GM21786 (cell line): ENCODE measurements at regions not wholly inside any gene's neighbourhood (a gene's known extent, or its start where the extent isn't known, plus 50 kb on each side); places are given as distances from the start of the nearest gene placed in this dataset.
"Not testable (repeated sequence)": the region's sequence is repeated elsewhere in the genome, so short reads cannot be mapped to it uniquely, and the experiment has no call there.

Experiments
- ATAC-seq: cut with Tn5 transposase; IDR thresholded peaks from one replicate; pipeline ENCODE4 v1.9.1; 2021; ENCODE audit not compliant: unreplicated experiment

- no peak for ATAC-seq
Observed at GRCh38 chrX:40885989-40886388, 150.6 kb upstream of the MED14 start.

DNA sequence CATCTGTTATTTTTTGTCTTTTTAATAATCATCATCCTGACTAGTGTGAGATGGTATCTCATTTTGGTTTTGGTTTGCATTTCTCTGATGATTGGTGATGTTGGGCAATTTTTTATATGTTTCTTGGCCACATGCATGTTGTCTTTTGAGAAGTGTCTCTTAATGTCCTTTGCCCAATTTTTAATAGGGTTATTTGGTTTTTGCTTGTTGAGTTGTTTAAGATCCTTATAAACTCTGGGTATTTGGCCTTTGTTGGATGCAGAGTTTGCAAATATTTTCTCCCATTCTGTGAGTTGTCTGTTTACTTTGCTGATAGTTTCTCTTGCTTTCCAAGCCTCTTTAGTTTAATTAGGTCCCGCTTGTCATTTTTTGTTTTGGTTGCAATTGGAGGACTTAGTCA lies 152.1 kb upstream of the MED14 start:
- ATAC-seq = no peak

- ATAC-seq = no peak
Observed at GRCh38 chrX:40891798-40892197, 156.5 kb upstream of the MED14 start.

- ATAC-seq = no peak
Observed at GRCh38 chrX:40893251-40893910, 158.0 kb upstream of the MED14 start.

DNA sequence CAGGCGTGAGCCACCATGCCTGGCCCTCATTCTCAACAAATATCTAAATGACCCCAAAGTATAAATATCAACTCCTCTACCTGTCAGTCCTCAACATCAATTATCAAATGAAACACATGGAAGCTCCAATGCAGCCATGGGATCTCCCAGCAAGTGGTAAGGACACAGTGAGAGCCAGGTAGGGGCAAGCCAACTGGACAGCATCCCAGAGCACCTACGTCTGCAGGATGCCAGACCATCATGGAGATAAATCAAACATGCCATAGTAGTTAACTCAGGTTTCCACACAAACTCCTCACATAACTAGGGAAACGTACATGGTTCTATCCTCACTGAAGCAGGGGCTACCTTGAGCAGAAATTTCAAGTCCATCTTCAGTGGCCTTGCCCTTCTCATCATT lies 159.9 kb upstream of the MED14 start:
- no peak for ATAC-seq

- ATAC-seq = no peak
Observed at GRCh38 chrX:40897718-40898270, 162.5 kb upstream of the MED14 start.

DNA sequence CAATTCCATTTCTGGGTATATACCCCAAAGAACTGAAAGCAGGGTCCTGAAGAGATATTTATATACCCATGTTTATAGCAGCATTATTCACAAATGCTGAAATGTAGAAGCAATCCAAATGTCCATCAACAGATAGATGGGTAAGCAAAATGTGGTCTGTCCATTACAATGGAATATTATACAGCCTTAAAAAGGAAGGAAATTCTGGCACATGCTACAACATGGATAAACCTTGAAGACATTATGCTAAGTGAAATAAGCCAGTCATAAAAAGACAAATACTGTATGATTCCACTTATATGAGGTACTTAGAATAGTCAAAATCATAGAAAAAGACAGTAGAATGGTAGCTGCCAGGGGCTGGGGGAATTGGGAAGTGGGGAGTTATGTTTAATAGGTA lies 169.4 kb upstream of the MED14 start:
- ATAC-seq = not testable (repeated sequence)

GRCh38 chrX:40908026-40908425 lies 172.7 kb upstream of the MED14 start:
- ATAC-seq = no peak

- ATAC-seq = no peak
Observed at GRCh38 chrX:40908857-40909475, 173.6 kb upstream of the MED14 start.

GRCh38 chrX:40912166-40912565 lies 173.1 kb upstream of the USP9X start:
- no peak for ATAC-seq

- ATAC-seq = no peak
Observed at GRCh38 chrX:40912576-40912975, 172.7 kb upstream of the USP9X start.

GRCh38 chrX:40920351-40920750 lies 164.9 kb upstream of the USP9X start:
- ATAC-seq = no peak

DNA sequence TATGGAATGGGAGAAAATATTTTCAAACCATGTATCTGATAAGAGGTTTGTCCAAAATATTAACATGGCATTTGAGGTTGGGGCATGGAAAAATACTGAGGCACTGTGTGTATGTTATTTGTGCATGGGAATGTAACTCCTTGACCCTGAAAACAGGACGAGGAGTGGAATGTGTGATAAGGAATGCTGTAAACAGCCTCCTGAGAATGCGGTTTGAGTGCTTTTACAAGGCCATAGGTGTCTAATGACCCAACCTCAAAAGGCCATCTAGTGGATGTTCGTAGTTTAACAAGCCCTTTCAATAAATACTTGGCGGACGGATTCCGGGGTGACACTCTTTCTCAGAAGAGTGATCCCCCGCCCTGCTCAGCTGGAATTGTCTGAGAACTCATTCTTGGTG lies 162.9 kb upstream of the USP9X start:
- ATAC-seq = no peak

GRCh38 chrX:40926739-40927427 lies 158.4 kb upstream of the USP9X start:
- not testable (repeated sequence) for ATAC-seq

DNA sequence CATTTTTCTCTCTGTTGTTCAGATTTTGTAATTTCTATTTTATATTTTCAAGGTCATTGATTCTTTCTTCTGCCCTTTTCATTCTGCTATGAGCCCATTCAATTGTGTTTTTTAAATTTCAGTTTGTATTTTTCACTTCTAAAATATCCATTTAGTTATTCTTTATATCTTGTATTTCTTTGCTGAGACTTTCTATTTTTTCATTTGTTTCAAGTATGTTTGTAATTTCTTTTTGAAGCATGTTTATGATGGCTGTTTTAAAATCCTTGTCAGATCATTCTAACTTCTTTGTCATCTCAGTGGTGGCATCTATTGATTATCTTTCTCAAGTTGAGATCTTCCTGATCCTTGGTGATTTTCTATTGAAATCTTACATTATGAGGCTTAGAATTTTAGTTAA lies 157.2 kb upstream of the USP9X start:
- ATAC-seq = no peak

GRCh38 chrX:40931921-40932320 lies 153.3 kb upstream of the USP9X start:
- ATAC-seq = no peak

- no peak for ATAC-seq
Observed at GRCh38 chrX:40933132-40933705, 152.0 kb upstream of the USP9X start.

DNA sequence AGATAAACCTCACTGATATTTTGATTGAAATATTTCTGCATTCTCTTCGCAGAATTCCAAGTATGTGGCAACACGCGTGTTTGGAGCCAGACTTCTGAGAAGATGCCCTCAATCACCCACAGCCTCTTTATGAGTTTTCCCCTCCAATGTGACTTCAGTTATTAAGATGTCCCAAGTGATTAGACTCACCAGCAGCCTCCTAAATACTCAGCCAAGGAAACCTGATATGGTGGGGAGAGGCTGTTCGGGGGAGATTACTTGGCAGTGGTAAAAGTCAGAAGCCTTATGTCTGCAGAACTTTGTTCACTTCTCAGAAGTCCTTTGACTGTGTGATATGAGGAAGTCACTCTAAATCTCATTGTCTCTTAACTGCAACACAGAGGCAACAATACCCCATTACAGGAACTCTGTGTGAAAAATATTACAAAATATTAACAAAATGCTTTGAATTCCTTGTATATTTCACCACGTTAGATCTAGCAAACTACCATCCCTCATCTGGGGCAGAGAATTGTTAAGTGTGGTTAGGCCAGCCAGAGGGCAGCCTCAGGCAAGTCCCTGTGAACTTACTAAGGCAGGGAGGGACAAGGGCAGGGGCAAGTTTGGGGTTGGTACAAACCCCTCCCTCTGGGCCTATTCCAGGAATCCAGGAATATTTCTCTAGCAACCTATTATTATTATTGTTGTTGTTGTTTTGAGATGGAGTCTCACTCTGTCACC lies 151.4 kb upstream of the USP9X start:
- no peak for ATAC-seq

DNA sequence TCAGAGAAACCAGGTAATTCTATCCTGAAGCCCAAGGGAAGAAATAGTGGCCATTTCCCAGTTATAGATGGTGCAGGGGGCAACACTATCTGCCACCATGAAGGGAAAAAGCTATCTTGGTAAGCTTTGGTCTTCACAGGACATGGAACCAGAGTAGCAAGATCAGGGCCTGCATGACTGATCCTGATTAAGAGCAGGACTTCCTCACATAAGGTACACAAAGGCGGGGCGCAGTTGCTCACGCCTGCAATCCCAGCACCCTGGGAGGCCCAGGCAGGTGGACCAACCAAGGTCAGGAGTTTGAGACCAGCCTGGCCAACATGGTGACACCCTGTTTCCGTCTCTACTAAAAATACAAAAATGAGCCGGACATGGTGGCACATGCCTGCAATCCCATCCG lies 148.4 kb upstream of the USP9X start:
- no peak for ATAC-seq

DNA sequence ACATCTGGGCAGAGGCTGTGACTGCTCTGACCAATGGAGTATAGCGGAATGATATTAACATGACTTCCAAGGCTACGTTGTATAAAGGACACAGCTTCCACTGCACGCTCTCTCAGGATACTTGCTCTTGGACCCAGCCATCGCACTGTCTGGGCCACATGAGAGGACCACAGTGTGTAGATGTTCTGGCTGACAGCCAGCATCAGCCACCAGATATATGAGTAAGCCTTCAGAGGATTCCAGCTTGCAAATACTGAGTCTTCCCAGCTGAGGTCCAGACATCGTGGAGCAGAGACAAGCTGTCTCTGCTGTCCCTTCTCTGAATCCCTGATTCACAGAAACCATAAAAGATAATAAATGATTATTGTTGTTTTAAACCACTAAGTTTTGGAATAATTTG lies 146.8 kb upstream of the USP9X start:
- ATAC-seq = no peak

DNA sequence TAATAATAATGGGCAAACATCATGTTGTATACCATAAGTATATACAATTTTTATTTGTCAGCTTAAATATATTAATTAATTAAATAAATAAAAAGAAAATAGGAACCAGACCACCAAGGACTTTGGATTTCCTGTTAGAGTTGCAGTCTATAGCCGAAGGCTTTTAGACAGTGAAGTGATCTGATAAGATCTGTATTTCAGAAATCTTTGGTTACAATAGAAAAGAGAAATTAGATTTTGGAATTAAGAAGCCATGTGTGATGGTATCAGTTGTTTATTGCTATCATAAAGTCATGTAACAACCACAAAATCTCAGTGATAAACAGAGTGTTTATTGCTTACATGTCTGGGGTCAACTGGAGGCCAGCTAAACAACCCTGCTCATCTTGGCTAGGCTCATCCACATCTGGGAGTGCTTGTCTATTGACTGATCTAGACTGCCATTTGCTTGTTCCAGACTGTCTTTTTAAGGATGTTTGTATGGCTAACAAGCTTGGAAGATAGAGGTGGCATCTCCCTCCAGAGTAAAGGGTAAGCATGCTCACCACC lies 142.1 kb upstream of the USP9X start:
- no peak for ATAC-seq
